ENCODE measurements at regions not wholly inside any gene's neighbourhood (a gene's known extent, or its start where the extent isn't known, plus 50 kb on each side); places are given as distances from the start of the nearest gene placed in this dataset.

- TF ChIP-seq CTCF (IDR thresholded peaks at IDR 0.05; ENCODE audit: poor library complexity) (no peak), EZH2 (IDR thresholded peaks at IDR 0.05; ENCODE audit: borderline replicate concordance) (no peak), EZH2phosphoT487 (IDR thresholded peaks at IDR 0.05; ENCODE audit: low read depth, severe bottlenecking, unreplicated experiment) (no peak)
Measured at GRCh38 chr2:207463433-207463832, 66.3 kb upstream of the CREB1 start.
